Testis (tissue), 2 donors: ENCODE measurements at regions not wholly inside any gene's neighbourhood (a gene's known extent, or its start where the extent isn't known, plus 50 kb on each side); places are given as distances from the start of the nearest gene placed in this dataset.

Source experiments
- CTCF ChIP-seq, 3 experiments: fragments of 450-650 bp in 2 of 3; fragments of 200-600 bp in 1 of 3; sonication (generic) in 1 of 3; IDR thresholded peaks; one replicate each; pipeline ENCODE4 v1.5.1; 2016 to 2019; ENCODE audit warnings: antibody characterized with exemption in 3 of 3, mild to moderate bottlenecking in 2 of 3, moderate library complexity in 1 of 3
- POLR2A ChIP-seq: fragments of 450-650 bp; IDR thresholded peaks from one replicate; pipeline ENCODE4 v1.6.1; 2017; ENCODE audit warnings: antibody characterized with exemption, mild to moderate bottlenecking, moderate library complexity

DNA sequence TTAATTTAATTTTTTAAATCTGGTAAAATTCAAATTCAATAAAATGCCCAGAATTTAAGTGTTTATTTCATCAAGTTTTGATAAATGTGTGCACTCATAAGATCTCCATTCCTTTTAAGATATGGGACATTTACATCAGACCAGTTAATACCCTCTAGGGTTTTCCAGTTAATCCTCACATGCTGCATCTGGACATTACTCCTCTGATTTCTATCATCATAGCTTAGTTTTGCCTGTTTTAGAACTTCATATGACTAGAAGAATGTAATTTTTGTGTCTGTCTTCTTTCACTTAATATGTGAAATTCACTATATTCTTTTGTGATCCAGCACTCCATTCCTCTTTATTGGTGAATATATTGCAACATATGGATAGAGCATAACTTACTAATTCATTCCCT, 727.7 kb upstream of the FAM241A start:
- no peak for TF ChIP-seq POLR2A
- TF ChIP-seq CTCF (IDR thresholded peaks at IDR 0.05), result no peak
